Skeletal muscle satellite cell (primary cell): ENCODE measurements at regions not wholly inside any gene's neighbourhood (a gene's known extent, or its start where the extent isn't known, plus 50 kb on each side); places are given as distances from the start of the nearest gene placed in this dataset.

Experiments
- H3K27me3 ChIP-seq: 2 replicates; pipeline ENCODE4 v1.7.0; 2013; ENCODE audit warnings: low read length; ENCODE audit not compliant: control insufficient read depth, insufficient read depth
- H3K36me3 ChIP-seq: 2 replicates; pipeline ENCODE4 v1.7.0; 2013; ENCODE audit warnings: mild to moderate bottlenecking, control low read depth, low read length; ENCODE audit not compliant: insufficient read depth
- H3K4me1 ChIP-seq: 2 replicates; pipeline ENCODE4 v1.7.0; 2013; ENCODE audit warnings: low read length; ENCODE audit not compliant: control insufficient read depth, insufficient read depth
- H3K4me2 ChIP-seq: 2 replicates; pipeline ENCODE4 v1.7.0; 2013; ENCODE audit warnings: mild to moderate bottlenecking, low read length
- H3K4me3 ChIP-seq: 2 replicates; pipeline ENCODE4 v1.7.0; 2013; ENCODE audit warnings: low read length
- H3K9ac ChIP-seq: 2 replicates; pipeline ENCODE4 v1.7.0; 2013; ENCODE audit warnings: mild to moderate bottlenecking, low read depth, low read length, moderate library complexity
- H3K9me3 ChIP-seq: replicated peaks from 2 replicates; pipeline ENCODE4 v1.7.0; 2013; ENCODE audit warnings: mild to moderate bottlenecking, control low read depth, low read length

DNA sequence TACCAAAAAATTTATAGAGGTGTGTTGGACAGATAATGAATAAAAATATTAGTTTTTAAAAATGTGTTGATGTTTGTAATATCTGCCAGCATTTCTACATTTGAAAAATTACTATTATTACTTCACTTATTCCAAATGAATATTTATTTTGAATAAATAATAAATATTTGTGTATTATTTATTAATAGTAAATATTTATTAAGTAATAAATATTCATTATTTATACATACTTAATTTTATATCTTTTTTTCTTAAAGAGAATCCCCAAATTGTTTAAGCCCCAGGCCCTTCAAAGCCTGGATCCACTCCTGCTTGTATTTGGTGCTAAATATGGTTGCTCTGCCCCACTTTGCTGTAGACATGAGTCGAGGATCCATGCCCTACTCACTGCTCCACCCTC is 60.5 kb upstream of the HOPX start:
- Histone ChIP-seq H3K4me3 (no peak overlapping the region), H3K4me1 (peaks cover 18% of the 10 kb centered on the region), H3K27me3 (no peaks in the 10 kb centered on the region), H3K4me2 (no peak overlapping the region), H3K36me3 (no peaks in the 10 kb centered on the region), H3K9me3 (no peaks in the 10 kb centered on the region), H3K9ac (no peak overlapping the region)

DNA sequence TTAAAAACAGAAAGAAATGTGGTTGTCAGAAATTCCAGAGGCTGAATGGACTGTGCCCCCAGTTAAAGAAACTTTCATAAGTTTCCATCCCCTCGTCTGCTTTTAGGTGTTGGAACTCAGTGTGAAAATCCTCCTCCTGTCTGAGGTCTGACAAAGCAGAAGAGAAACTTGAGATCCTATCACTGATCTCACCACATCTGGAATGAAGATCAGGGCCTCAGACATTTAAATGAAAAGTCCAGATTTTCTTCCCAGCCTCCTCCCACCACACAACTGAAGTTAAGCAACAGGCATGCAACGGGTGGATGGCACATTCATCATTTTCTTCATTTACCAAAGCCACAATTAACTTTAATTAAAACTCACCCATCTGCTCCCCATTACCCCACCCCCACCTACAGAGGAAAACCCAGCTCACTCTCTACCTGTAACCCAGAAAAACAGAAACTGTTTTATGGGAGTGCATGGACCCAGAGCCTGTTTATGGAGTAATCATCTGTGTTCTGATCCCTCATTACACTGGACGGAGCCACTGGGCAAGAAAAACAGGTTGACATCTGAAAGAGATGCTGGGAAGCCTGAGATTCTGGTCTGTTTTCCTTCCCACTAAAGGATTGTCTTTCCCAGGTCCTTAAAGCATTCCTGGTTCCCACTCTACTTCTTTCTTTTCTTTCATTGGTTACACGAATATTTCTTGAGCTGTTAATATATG is 58.1 kb upstream of the HOPX start:
- Histone ChIP-seq H3K9ac (no peak overlapping the region), H3K36me3 (no peaks in the 10 kb centered on the region), H3K4me1 (peaks cover 18% of the 10 kb centered on the region), H3K27me3 (no peaks in the 10 kb centered on the region), H3K4me3 (no peak overlapping the region), H3K4me2 (peak overlapping the region; percentile 8), H3K9me3 (no peaks in the 10 kb centered on the region)

DNA sequence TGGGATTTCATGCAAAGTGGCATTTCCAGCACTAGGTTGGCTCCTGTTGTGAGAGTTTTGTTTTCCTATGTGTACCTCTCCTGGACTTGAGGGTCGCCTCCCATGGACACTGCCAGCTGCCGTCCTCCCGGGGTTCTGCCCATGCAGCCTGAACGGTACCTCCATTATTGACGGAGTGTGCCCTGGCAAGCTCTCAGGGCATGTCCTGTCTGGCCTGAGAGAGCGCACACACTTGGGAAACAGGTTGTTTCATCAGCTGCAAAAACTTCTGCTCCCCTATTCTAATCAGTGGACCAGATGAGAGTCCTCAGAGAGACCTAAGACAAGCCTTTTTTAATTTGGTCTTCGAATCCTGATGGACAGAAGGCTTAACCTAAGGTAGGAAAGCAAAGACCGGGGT is 56.6 kb upstream of the HOPX start:
- H3K4me1 ChIP-seq, result peaks cover 10% of the 10 kb centered on the region
- H3K4me2 ChIP-seq, result no peak overlapping the region
- no peak overlapping the region for H3K9ac ChIP-seq

DNA sequence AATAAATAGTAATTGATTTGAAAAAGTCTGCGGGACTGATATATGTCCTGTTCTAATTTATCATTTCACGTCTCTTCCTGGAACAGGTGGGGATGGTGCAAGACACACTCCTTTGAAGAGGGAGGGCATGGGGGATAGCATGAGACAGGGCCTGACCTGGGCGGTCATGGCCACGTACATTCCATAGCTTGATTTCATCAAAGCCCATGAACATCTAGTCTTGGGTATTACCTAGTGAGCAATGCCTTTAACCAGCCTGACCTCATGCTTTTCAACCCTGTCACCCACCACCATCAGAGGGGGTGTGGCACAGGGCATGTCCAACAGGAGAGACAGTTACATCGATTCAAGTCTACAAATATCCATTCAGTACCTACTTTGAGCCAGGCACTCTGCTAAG is 52.3 kb upstream of the HOPX start:
- H3K36me3 ChIP-seq, result no peaks in the 10 kb centered on the region
- no peaks in the 10 kb centered on the region for H3K9me3 ChIP-seq
- H3K4me1 ChIP-seq, result peaks cover 17% of the 10 kb centered on the region
- H3K9ac ChIP-seq, result no peak overlapping the region
- no peak overlapping the region for H3K4me3 ChIP-seq
- H3K27me3 ChIP-seq, result no peaks in the 10 kb centered on the region
- no peak overlapping the region for H3K4me2 ChIP-seq

More for the DNA sequence above, 56.6 kb upstream of the HOPX start:
- Histone ChIP-seq H3K27me3 (no peaks in the 10 kb centered on the region), H3K36me3 (no peaks in the 10 kb centered on the region), H3K4me3 (no peak overlapping the region), H3K9me3 (no peaks in the 10 kb centered on the region)

DNA sequence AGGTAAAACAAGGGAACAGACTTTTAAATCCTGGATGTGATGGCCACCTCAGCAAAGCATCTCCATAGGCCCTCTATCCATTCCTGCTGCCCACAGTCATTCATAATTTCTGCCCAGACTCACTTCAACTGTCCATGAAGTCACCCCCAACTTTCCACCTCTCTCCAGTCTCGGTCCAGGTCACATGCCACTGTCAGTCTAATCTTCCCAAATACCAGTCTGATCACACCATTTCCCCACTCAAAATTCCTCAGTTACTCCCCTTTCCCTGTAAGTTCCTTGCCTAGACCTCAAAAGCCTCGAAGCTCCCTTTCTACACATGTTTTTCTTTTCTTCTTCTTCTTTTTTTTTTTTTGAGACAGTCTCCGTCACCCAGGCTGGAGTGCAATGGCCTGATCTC is 51.2 kb upstream of the HOPX start:
- H3K27me3 ChIP-seq, result no peaks in the 10 kb centered on the region

DNA sequence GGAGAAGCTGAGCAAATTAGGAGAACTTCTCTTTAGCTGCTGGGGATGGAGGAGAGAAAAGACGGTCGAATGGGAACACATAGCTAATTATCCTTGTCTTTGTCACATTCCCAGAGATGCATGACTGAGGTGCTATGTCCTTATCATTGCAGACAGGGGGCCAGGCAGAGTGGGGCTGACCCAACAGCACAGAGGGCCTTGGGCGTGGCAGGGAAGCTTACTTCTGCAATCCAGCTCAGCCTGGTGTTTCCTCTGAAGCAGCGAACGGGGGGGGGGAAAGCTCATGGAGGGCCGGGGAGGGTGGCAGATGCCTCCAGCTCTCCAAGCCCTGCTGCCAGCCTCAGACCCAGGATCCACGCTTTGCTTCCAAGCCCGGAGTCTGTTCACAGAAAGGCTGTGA is 50.8 kb upstream of the HOPX start:
- Histone ChIP-seq H3K36me3 (no peaks in the 10 kb centered on the region), H3K4me1 (peaks cover 32% of the 10 kb centered on the region), H3K4me2 (no peak overlapping the region), H3K9ac (no peak overlapping the region), H3K4me3 (no peak overlapping the region), H3K27me3 (no peaks in the 10 kb centered on the region), H3K9me3 (no peaks in the 10 kb centered on the region)

More for the DNA sequence above, 51.2 kb upstream of the HOPX start:
- peaks cover 28% of the 10 kb centered on the region for H3K4me1 ChIP-seq
- H3K9ac ChIP-seq, result no peak overlapping the region
- H3K4me2 ChIP-seq, result no peak overlapping the region
- H3K9me3 ChIP-seq, result no peaks in the 10 kb centered on the region
- no peak overlapping the region for H3K4me3 ChIP-seq
- no peaks in the 10 kb centered on the region for H3K36me3 ChIP-seq
